MCF 10A (cell line): ENCODE measurements at regions not wholly inside any gene's neighbourhood (a gene's known extent, or its start where the extent isn't known, plus 50 kb on each side); places are given as distances from the start of the nearest gene placed in this dataset.
"Not testable (repeated sequence)": the region's sequence is repeated elsewhere in the genome, so short reads cannot be mapped to it uniquely, and the experiment has no call there.

Experiments used
- BruUV-seq: library from RNA; stranded (reverse); fragments of 400-500 nt; replicated peaks from 2 replicates; lab custom pipeline; 2021; lab: Mats Ljungman, UMichigan
- CTCF ChIA-PET: fragments of 300-600 bp; sonication (Branson Sonifier 250); formaldehyde crosslinking; extraction: SDS; loops from one replicate; lab custom pipeline; 2021; ENCODE audit warnings: antibody characterized with exemption, inconsistent platforms; lab: Yijun Ruan, JAX
- POLR2A ChIA-PET: fragments of 300-600, 350-650 bp; sonication (Branson Sonifier 250); formaldehyde crosslinking; extraction: SDS; loops from one replicate; lab custom pipeline; 2020; ENCODE audit warnings: antibody characterized with exemption, inconsistent platforms; lab: Yijun Ruan, JAX
- DNase-seq: peaks from one replicate; pipeline ENCODE4 v3.0.0-alpha.2; 2018; ENCODE audit not compliant: unreplicated experiment
- H3K27ac Mint-ChIP-seq: one replicate; pipeline ENCODE4 v1.8.0; 2022; ENCODE audit warnings: mild to moderate bottlenecking, low read depth, mixed read lengths; ENCODE audit not compliant: unreplicated experiment
- H3K27me3 Mint-ChIP-seq: one replicate; pipeline ENCODE4 v1.8.0; 2022; ENCODE audit warnings: mixed read lengths; ENCODE audit not compliant: insufficient read depth, unreplicated experiment
- H3K36me3 Mint-ChIP-seq: one replicate; pipeline ENCODE4 v1.8.0; 2022; ENCODE audit warnings: mild to moderate bottlenecking, moderate library complexity, mixed read lengths; ENCODE audit not compliant: insufficient read depth, unreplicated experiment
- H3K4me1 Mint-ChIP-seq: one replicate; pipeline ENCODE4 v1.8.0; 2022; ENCODE audit warnings: mixed read lengths; ENCODE audit not compliant: insufficient read depth, unreplicated experiment
- H3K4me3 Mint-ChIP-seq: one replicate; pipeline ENCODE4 v1.8.0; 2022; ENCODE audit warnings: mild to moderate bottlenecking, moderate library complexity, mixed read lengths; ENCODE audit not compliant: unreplicated experiment
- H3K9me3 Mint-ChIP-seq: one replicate; pipeline ENCODE4 v1.8.0; 2022; ENCODE audit warnings: mixed read lengths; ENCODE audit not compliant: unreplicated experiment
- CTCF ChIP-seq: fragments of 200-600 bp; IDR thresholded peaks from one replicate; pipeline ENCODE4 v1.8.0; 2022; ENCODE audit warnings: antibody characterized with exemption, mild to moderate bottlenecking; ENCODE audit not compliant: unreplicated experiment
- intact Hi-C: fragments of 100-400 bp; cut with micrococcal nuclease; formaldehyde crosslinking; loops from 2 replicates; pipeline ENCODE4 v1.14.1; 2022

- no TSS peak for BruUV-seq
- Mint-ChIP-seq H3K27me3 (no peaks in the 10 kb centered on the region), H3K27ac (no peak overlapping the region), H3K36me3 (no peaks in the 10 kb centered on the region), H3K9me3 (peaks cover 6% of the 10 kb centered on the region), H3K4me1 (no peaks in the 10 kb centered on the region), H3K4me3 (no peak overlapping the region)
- no peak for TF ChIP-seq CTCF
- intact Hi-C loops: no loop called here
- DNase-seq: no peak
- ChIA-PET POLR2A (no interaction called here), CTCF (no interaction called here)
Measured at GRCh38 chr13:23044906-23045305, 135.9 kb upstream of the SGCG start.

DNA sequence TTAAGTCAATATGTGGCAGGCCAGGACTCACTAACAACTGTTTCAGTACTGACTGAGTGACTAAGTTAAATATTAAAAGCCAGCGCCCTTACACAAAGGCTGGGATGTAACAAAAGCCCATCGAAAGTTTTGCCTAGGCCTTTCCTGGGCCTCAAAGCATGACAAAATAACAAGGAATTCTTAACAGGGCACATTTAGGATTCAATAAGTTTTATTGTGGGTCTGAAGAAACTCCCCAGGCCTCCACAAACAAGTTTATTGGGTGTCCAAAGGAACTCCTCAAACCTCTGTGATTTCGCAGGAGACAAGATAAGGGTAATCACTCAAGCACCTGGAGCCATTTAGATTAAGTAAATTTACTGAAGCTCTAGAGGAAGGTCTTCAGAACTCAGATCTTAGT, 130.7 kb upstream of the SGCG start:
- intact Hi-C loops: no loop called here
- no peaks in the 10 kb centered on the region for H3K27me3 Mint-ChIP-seq
- CTCF ChIA-PET: no interaction called here
- H3K4me1 Mint-ChIP-seq: no peaks in the 10 kb centered on the region
- H3K36me3 Mint-ChIP-seq: no peaks in the 10 kb centered on the region
- peaks cover 6% of the 10 kb centered on the region for H3K9me3 Mint-ChIP-seq
- BruUV-seq: no TSS peak
- TF ChIP-seq CTCF: no peak
- POLR2A ChIA-PET: no interaction called here
- no peak overlapping the region for H3K4me3 Mint-ChIP-seq
- DNase-seq: no peak
- no peak overlapping the region for H3K27ac Mint-ChIP-seq

GRCh38 chr13:23053711-23054110, 127.1 kb upstream of the SGCG start:
- not testable (repeated sequence) for BruUV-seq, DNase-seq

DNA sequence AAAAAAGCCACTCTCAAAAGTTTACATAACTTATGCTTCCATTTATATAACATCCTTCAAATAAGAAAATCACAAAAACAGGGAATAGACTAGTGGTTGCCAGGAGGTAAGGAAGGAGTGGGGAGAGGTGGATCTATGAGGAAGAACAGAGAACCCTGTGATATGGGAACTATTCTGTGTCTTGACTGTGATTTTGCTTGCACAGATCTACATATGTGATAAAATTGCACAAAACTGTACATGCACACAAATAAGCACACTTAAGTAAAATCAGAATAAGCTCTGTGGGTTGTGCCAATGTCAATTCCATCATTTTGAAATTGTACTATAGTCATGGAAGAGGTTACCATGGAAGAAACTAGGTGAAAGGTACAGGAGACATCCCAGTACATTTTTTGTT, 121.6 kb upstream of the SGCG start:
- POLR2A ChIA-PET: no interaction called here
- Mint-ChIP-seq H3K9me3 (no peaks in the 10 kb centered on the region), H3K4me3 (no peak overlapping the region), H3K27ac (no peak overlapping the region), H3K27me3 (no peaks in the 10 kb centered on the region), H3K36me3 (no peaks in the 10 kb centered on the region), H3K4me1 (no peaks in the 10 kb centered on the region)
- DNase-seq: no peak
- CTCF ChIA-PET: no interaction called here
- TF ChIP-seq CTCF: no peak
- intact Hi-C loops: no loop called here
- no TSS peak for BruUV-seq

More at GRCh38 chr13:23053711-23054110, 127.1 kb upstream of the SGCG start:
- POLR2A ChIA-PET, H3K9me3 Mint-ChIP-seq, H3K4me1 Mint-ChIP-seq, H3K36me3 Mint-ChIP-seq, intact Hi-C loops, CTCF ChIA-PET, H3K27me3 Mint-ChIP-seq, H3K4me3 Mint-ChIP-seq, H3K27ac Mint-ChIP-seq: not testable (repeated sequence)

GRCh38 chr13:23060959-23061358, 119.8 kb upstream of the SGCG start:
- no TSS peak for BruUV-seq
- no peak for TF ChIP-seq CTCF
- no peak overlapping the region for H3K27ac Mint-ChIP-seq
- DNase-seq: no peak
- no peaks in the 10 kb centered on the region for H3K36me3 Mint-ChIP-seq
- no peaks in the 10 kb centered on the region for H3K27me3 Mint-ChIP-seq
- POLR2A ChIA-PET: no interaction called here
- no peak overlapping the region for H3K4me3 Mint-ChIP-seq
- intact Hi-C loops: no loop called here
- no peaks in the 10 kb centered on the region for H3K9me3 Mint-ChIP-seq
- no peaks in the 10 kb centered on the region for H3K4me1 Mint-ChIP-seq
- CTCF ChIA-PET: no interaction called here
